ENCODE measurements at regions not wholly inside any gene's neighbourhood (a gene's known extent, or its start where the extent isn't known, plus 50 kb on each side); places are given as distances from the start of the nearest gene placed in this dataset.

- ChIA-PET POLR2A (ENCODE audit: partially characterized antibody) (no interaction called here), CTCF (ENCODE audit: partially characterized antibody) (interaction anchor here (1.3 kb wide), 1 partner anchor 464 kb away, joined by 4 read pairs; no protein-coding TSS in a partner anchor)
- Histone ChIP-seq H3K14ac (ENCODE audit: insufficient read length) (no peak overlapping the region), H3K4me1 (replicated peaks in 1 of 4; ENCODE audit: control insufficient read depth in 3 of 4, insufficient read depth in 4 of 4, low read length in 3 of 4) (no peaks in the 10 kb centered on the region), H2BK15ac (ENCODE audit: low read length) (no peak overlapping the region), H4K8ac (ENCODE audit: extremely low read depth, insufficient read depth, low read length) (no peak overlapping the region), H3K9ac (replicated peaks in 1 of 4; ENCODE audit: extremely low read depth in 1 of 4, low read depth in 3 of 4, low read length in 3 of 4) (no peak overlapping the region), H2BK120ac (replicated peaks; ENCODE audit: low read depth, low read length) (no peak overlapping the region), H3K18ac (ENCODE audit: extremely low read depth, low read length) (no peak overlapping the region), H4K20me1 (replicated peaks in 1 of 2; ENCODE audit: control insufficient read depth in 1 of 2, insufficient read depth in 2 of 2, low read length in 2 of 2) (no peaks in the 10 kb centered on the region), H2AK5ac (ENCODE audit: low read depth, low read length) (no peak overlapping the region), H2BK20ac (ENCODE audit: low read length) (no peak overlapping the region), H3K23me2 (ENCODE audit: low read depth, low read length) (no peaks in the 10 kb centered on the region), H3K36me3 (ENCODE audit: control insufficient read depth in 2 of 4, insufficient read depth in 4 of 4, low read length in 3 of 4) (no peaks in the 10 kb centered on the region; a peak in 2 of 8 replicates), H3K9me3 (ENCODE audit: insufficient read depth in 2 of 2, low read depth in 1 of 2, low read length in 1 of 2) (peaks cover 0 to 3% of the 10 kb centered on the region in 2 experiments; a peak in 1 of 4 replicates), H3K4ac (replicated peaks; ENCODE audit: insufficient read length, low read depth, low read length) (no peak overlapping the region), H2BK12ac (ENCODE audit: low read depth, low read length) (no peak overlapping the region), H3K79me1 (ENCODE audit: low read depth, low read length) (no peaks in the 10 kb centered on the region), H2BK5ac (ENCODE audit: low read depth, low read length) (no peak overlapping the region), H4K5ac (ENCODE audit: insufficient read length, low read depth, low read length) (no peak overlapping the region), H3K56ac (replicated peaks; ENCODE audit: insufficient read length, low read depth, low read length) (no peak overlapping the region), H3K79me2 (ENCODE audit: control insufficient read depth in 1 of 2, insufficient read depth in 2 of 2, low read length in 2 of 2) (no peaks in the 10 kb centered on the region), H3K27ac (ENCODE audit: low read depth, low read length) (no peak overlapping the region), H3K27me3 (replicated peaks in 1 of 4; ENCODE audit: control insufficient read depth in 3 of 4, extremely low read depth in 1 of 4, insufficient read depth in 3 of 4, low read length in 3 of 4) (no peaks in the 10 kb centered on the region), H2AFZ (ENCODE audit: low read length) (no peak overlapping the region), H3K23ac (ENCODE audit: insufficient read length) (no peak overlapping the region), H3K4me3 (ENCODE audit: extremely low read depth in 1 of 4, insufficient read depth in 2 of 4, low read depth in 3 of 4, low read length in 4 of 4) (no peak overlapping the region), H4K91ac (replicated peaks; ENCODE audit: insufficient read length, low read length) (no peak overlapping the region), H3K4me2 (ENCODE audit: insufficient read depth in 1 of 2, low read depth in 2 of 2, low read length in 2 of 2) (no peak overlapping the region)
- FAIRE-seq (no peak), DNase-seq (ENCODE audit: low read depth in 1 of 2, low spot score in 2 of 2) (no peak)
- TF ChIP-seq MAX (IDR thresholded peaks at IDR 0.05) (no peak), PHF8 (conservative IDR thresholded peaks at IDR 0.05; ENCODE audit: low read depth, low read length) (no peak), GABPA (IDR thresholded peaks at IDR 0.05; ENCODE audit: borderline replicate concordance, insufficient read depth, low read length) (no peak), BCL11A (IDR thresholded peaks at IDR 0.05; ENCODE audit: low read depth in 2 of 2, low read length in 2 of 2) (no peak), USF2 (IDR thresholded peaks at IDR 0.05; ENCODE audit: low read length) (no peak), ZNF274 (IDR thresholded peaks at IDR 0.05; ENCODE audit: borderline replicate concordance, extremely low read depth, low read length) (no peak), CHD1 (IDR thresholded peaks at IDR 0.05; ENCODE audit: low read depth, low read length) (no peak), CHD2 (IDR thresholded peaks at IDR 0.05; ENCODE audit: low read length) (no peak), JUN (IDR thresholded peaks at IDR 0.05; ENCODE audit: low read depth, low read length) (no peak), CBX5 (IDR thresholded peaks at IDR 0.05; ENCODE audit: low read depth, low read length) (no peak), POLR2AphosphoS5 (IDR thresholded peaks at IDR 0.05; ENCODE audit: low read depth, low read length) (no peak), NANOG (IDR thresholded peaks at IDR 0.05; ENCODE audit: insufficient read depth, low read depth, low read length, poor library complexity, severe bottlenecking) (no peak), E2F6 (IDR thresholded peaks at IDR 0.05) (no peak), SUZ12 (IDR thresholded peaks at IDR 0.05; ENCODE audit: low read length) (no peak)
Measured at GRCh38 chr6:66628917-66629316, 921.9 kb upstream of the EYS start.

All from H1 (cell line).